Ramos (cell line): ENCODE measurements at regions not wholly inside any gene's neighbourhood (a gene's known extent, or its start where the extent isn't known, plus 50 kb on each side); places are given as distances from the start of the nearest gene placed in this dataset.
"Not testable (repeated sequence)": the region's sequence is repeated elsewhere in the genome, so short reads cannot be mapped to it uniquely, and the experiment has no call there.

Experiments used
- in situ Hi-C: fragments of 300-500 bp; cut with MboI; formaldehyde crosslinking; loops from one replicate; pipeline ENCODE4 v1.14.3; 2022; ENCODE audit warnings: low sequenced_read_pairs; ENCODE audit not compliant: unreplicated experiment

DNA sequence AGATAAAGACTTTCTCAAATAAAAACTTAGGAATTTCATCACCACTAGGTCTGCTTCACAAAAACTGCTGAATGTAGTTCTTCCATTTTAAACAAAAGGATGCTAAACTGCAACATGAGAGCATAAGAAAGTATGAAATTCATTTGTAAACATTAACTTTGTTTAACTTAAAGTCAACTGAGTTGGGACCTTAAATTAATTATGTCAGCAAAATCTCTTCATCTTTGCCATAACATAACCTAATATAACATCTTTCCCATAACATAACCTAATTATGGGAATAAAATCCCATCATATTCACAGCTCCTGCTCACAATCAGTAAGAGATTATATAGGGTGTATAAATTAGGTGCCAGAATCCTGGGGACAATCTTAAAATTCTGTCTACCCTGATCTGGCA, 78.8 kb upstream of the PCSK5 start:
- in situ Hi-C loops = no loop called here

DNA sequence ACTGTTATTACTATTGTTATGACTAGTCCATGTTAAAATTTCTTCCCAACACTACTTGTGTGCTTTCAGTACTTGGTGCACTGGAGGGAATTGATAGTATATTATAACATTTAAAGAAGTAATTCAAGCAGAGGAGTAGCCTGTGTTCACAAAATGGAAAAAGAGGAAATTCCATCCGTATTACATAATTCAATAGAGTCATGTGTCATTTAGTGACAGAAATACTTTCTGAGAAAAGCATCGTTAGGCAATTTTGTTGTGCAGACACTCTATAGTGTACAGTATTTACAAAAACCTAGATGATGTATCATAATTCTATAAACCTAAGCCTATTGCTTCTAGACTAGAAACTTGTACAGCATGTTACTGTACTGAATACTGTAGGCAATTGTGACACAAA, 78.3 kb upstream of the PCSK5 start:
- in situ Hi-C loops = no loop called here

DNA sequence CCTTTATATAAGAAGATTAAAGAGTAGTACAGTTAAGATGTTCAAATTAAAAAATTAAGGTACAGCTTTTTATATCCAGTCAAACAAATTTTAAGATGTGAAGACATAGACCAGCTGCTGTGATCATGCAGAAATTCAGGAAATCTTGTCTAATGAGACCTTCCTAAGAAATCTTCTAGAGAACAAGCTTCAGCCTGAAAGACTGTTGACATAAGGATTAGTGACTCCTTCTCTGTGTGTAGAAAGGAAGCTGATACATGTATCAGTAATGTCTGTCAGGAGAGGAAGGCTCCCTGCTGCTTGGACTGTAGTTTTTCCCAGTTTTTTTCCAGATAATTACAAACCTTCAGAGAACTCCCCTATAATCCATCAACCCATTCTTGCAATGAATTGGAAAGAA, 75.8 kb upstream of the PCSK5 start:
- in situ Hi-C loops = no loop called here

DNA sequence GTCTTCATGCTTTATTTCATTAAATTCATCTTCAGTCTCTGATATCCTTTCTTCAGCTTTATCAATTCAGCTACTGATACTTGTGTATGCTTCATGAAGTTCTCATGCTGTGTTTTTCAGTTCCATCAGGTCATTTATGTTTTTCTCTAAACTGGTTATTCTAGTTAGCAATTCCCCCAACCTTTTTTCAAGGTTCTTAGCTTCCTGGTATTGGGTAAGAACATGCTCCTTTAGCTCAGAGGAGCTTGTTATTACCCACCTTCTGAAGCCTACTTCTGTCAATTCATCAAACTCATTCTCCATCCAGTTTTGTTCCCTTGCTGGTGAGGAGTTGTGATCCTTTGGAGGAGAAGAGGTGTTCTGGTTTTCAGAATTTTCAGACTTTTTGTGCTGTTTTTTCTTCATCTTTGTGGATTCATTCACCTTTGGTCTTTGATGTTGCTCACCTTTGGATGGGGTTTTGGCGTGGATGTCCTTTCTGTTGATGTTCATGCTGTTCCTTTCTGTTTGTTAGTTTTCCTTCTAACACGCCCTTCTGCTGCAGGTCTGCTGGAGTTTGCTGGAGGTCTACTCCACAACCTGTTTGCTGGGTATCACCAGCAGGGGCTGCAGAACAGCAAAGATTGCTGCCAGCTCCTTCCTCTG, 69.9 kb upstream of the PCSK5 start:
- in situ Hi-C loops = not testable (repeated sequence)

DNA sequence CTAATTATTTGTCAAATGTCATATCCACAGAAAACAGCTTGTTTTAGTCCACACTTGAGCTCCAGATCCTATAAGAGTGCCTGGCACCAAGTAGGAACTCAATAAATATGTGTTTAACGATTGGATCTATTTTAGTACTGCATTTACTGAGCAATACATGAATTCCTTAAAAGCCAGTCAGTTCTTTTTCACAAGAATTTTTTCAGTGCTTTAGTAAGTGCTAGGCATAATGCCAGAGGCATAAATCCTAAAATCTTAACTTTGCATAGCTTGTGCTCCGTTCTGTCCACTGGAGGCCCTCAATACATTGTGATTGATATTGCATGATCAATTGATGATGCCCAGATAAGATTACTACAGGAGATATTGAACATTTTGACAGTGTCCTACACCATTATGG, 67.3 kb upstream of the PCSK5 start:
- in situ Hi-C loops = no loop called here

DNA sequence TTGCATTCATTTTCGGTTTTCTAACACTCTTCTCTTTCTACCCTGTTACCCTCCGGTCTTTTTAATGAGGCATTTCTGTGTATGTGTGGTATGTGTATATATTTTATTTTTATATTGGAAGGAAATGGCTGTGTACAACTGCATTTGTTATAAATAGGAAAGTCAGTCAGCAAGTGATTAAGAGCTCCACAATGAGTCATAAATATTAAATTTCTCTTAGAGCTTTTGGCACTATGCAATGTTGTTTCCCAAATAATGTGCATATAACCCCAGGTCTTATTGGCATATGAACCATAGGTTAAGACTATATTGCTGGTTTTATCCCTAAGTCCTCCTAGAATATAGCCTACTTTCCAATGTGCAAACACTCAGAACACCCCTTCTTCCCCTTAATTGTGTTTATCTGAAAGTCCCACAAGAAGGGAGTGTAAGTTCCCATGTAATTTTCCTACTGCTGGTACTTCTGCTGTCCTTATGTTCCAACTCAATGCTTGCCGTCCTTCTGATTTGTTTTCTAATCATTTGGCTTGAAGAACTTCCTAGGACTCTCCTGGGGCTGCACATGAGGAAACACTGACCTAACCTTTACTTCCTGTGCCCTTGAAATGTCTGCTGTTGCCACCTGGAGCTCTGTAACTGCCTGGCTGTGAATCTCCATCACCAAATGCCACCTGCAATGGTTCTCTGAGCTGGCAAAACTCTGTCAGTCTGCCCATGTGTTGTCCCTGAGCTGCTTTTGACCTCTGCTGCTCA, 65.5 kb upstream of the PCSK5 start:
- in situ Hi-C loops = no loop called here

DNA sequence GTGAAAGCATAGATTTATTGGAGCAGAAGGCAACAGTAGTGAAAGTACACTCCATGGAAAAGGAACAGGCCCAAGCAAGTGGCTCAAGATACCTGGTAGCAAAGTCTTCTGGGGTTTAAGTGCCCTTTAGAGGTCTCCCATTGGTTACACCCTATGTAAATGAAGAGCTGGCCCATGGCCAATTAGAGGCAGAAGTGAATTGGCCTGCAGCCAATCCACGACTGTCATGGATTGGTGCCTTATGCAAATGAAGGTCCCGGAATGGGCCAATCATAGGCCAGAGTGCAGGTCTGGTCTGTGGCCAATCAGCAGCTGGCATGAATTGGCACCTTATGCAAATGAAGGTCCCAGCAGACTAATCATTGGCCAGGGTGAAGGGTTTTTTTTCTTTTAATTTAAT, 64.2 kb upstream of the PCSK5 start:
- in situ Hi-C loops = no loop called here

DNA sequence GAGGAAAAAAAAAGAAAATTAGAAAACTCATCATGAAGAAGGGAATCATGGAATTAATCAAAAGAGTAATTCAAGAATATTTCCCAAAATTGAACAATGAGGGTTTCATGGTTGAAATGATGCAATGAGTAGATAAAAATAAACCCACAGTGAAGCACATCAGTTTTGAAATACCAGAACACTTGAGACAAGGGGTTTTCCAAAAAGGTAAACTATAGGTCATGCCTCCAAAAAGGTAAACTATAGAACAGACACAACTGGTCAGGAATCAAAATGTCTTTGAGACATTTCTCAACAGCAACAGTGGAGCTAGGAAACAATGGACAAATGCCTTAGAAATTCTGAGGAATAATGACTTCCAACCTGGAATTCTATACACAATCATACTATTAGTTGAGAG, 60.2 kb upstream of the PCSK5 start:
- in situ Hi-C loops = no loop called here

DNA sequence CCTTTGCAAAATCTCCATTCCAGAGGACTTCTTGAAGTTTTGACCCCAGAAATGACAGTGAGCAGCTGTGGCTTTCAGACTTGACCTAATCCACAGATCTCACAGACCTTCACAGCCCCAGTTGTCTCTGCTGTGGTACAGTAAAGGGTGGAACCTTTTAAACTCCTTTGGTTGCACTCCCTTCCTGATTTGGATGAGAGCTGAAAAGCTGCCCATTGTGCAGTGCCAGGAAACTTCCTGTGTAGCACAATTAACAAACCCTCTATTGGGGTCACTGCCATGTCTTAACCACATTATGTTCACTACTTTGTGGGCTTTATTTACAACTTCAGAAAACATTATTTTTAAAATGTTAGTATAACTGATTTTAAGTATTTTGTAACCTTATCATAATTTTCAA, 56.7 kb upstream of the PCSK5 start:
- in situ Hi-C loops = no loop called here

DNA sequence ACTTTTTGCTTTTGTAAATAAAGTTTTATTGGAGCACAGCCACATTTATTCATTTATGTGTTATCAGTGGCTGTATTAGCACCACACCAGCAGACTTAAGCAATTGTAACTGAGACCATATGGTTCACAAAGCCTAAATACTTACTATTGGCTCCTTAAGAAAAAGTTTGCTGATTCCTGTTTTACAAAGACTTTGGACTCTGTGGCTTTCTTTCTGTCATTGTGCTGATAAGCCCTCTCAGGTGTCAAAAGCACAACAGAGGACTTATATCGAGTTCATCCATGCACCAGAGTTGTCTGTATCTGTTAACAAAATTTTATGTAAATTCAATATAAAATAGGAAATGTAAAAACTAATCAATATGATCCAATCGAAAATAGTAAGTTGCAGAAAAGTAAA, 55.6 kb upstream of the PCSK5 start:
- in situ Hi-C loops = no loop called here
